ENCODE measurements at regions not wholly inside any gene's neighbourhood (a gene's known extent, or its start where the extent isn't known, plus 50 kb on each side); places are given as distances from the start of the nearest gene placed in this dataset.
"Not testable (repeated sequence)": the region's sequence is repeated elsewhere in the genome, so short reads cannot be mapped to it uniquely, and the experiment has no call there.

DNA sequence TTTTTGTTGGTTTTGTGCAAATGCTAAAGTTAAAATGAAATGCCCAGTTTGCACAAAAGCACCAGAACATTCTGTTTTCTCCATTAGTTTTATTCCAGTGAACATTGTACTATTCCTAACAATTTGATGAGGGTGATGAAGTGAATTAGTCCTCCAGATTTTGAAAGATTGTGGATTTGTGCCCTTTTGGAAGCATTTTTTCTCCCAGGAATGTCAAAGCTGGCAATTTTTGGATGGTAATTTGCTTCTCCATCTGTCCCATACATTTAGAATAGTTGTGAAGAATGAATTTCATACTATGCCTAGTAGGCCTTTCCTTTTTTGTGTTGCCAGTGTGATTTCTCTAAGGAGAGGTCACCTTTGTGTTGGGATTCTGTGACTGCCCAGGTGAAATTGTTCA lies 797.2 kb downstream of the BCKDHB start:
- Histone ChIP-seq H3K36me3 (ENCODE audit: control insufficient read depth in 2 of 2, insufficient read depth in 2 of 2, low read length in 2 of 2) (no peaks in the 10 kb centered on the region), H3K27me3 (ENCODE audit: control insufficient read depth in 2 of 2, insufficient read depth in 2 of 2, low read length in 2 of 2) (no peaks in the 10 kb centered on the region), H3K9ac (ENCODE audit: low read depth in 1 of 2, low read length in 2 of 2) (no peak overlapping the region), H3K4me1 (ENCODE audit: control insufficient read depth in 2 of 2, insufficient read depth in 2 of 2, low read length in 2 of 2) (no peaks in the 10 kb centered on the region), H3K4me3 (ENCODE audit: low read length in 2 of 2) (no peak overlapping the region), H3K9me3 (ENCODE audit: control insufficient read depth in 2 of 2, low read length in 2 of 2) (no peaks in the 10 kb centered on the region), H3K27ac (ENCODE audit: low read depth in 2 of 2, low read length in 2 of 2) (no peak overlapping the region)

DNA sequence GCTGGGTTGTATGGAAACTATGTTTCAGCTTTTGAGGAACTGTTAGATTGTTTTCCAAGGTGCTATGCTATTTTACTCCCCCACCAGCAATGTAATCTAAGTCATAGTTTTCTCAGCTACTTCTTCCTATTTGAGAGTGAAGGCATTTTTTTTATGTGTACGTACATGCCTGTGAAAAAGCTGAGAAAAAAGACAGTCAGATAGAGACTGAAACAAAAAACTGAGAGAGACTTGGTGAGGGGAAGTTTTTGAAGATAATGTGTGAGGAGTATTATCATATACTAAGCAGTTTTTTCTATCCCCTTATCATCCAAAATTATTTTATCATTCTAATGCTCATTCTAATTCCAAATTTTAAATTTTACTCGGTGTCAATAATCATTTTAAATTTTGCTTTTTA lies 780.0 kb downstream of the BCKDHB start:
- Histone ChIP-seq H3K27me3 (ENCODE audit: control insufficient read depth in 2 of 2, insufficient read depth in 2 of 2, low read length in 2 of 2) (no peaks in the 10 kb centered on the region), H3K9ac (ENCODE audit: low read depth in 1 of 2, low read length in 2 of 2) (no peak overlapping the region), H3K36me3 (ENCODE audit: control insufficient read depth in 2 of 2, insufficient read depth in 2 of 2, low read length in 2 of 2) (no peaks in the 10 kb centered on the region)

DNA sequence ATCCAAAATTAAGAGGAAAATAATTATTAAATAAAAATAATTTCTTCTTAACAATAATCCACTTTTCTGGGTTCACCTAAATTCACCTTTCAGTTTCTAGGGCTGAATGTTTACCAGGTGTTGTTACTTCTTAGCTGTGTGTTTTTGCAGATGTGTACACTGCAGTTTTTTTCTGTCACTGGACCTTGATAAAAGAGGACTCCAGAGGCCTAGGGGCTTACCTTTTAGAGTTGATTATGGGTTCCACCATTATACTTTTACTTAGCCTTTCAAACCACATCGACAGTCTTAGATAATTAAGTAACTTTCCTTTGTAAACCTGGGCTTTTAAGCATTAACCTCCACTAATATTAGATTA lies 766.5 kb downstream of the BCKDHB start:
- no peak overlapping the region for H3K27ac ChIP-seq (ENCODE audit: low read depth in 2 of 2, low read length in 2 of 2)
- H3K27me3 ChIP-seq (ENCODE audit: control insufficient read depth in 2 of 2, insufficient read depth in 2 of 2, low read length in 2 of 2), result no peaks in the 10 kb centered on the region
- no peak overlapping the region for H3K4me3 ChIP-seq (ENCODE audit: low read length in 2 of 2)
- peaks cover 2 to 3% of the 10 kb centered on the region in 2 donors for H3K9me3 ChIP-seq (ENCODE audit: control insufficient read depth in 2 of 2, low read length in 2 of 2)
- H3K4me1 ChIP-seq (ENCODE audit: control insufficient read depth in 2 of 2, insufficient read depth in 2 of 2, low read length in 2 of 2), result no peaks in the 10 kb centered on the region
- no peaks in the 10 kb centered on the region for H3K36me3 ChIP-seq (ENCODE audit: control insufficient read depth in 2 of 2, insufficient read depth in 2 of 2, low read length in 2 of 2)
- no peak overlapping the region for H3K9ac ChIP-seq (ENCODE audit: low read depth in 1 of 2, low read length in 2 of 2)

More for the DNA sequence above, 780.0 kb downstream of the BCKDHB start:
- no peaks in the 10 kb centered on the region for H3K9me3 ChIP-seq (ENCODE audit: control insufficient read depth in 2 of 2, low read length in 2 of 2)
- H3K27ac ChIP-seq (ENCODE audit: low read depth in 2 of 2, low read length in 2 of 2), result no peak overlapping the region
- H3K4me3 ChIP-seq (ENCODE audit: low read length in 2 of 2), result no peak overlapping the region
- H3K4me1 ChIP-seq (ENCODE audit: control insufficient read depth in 2 of 2, insufficient read depth in 2 of 2, low read length in 2 of 2), result no peaks in the 10 kb centered on the region

DNA sequence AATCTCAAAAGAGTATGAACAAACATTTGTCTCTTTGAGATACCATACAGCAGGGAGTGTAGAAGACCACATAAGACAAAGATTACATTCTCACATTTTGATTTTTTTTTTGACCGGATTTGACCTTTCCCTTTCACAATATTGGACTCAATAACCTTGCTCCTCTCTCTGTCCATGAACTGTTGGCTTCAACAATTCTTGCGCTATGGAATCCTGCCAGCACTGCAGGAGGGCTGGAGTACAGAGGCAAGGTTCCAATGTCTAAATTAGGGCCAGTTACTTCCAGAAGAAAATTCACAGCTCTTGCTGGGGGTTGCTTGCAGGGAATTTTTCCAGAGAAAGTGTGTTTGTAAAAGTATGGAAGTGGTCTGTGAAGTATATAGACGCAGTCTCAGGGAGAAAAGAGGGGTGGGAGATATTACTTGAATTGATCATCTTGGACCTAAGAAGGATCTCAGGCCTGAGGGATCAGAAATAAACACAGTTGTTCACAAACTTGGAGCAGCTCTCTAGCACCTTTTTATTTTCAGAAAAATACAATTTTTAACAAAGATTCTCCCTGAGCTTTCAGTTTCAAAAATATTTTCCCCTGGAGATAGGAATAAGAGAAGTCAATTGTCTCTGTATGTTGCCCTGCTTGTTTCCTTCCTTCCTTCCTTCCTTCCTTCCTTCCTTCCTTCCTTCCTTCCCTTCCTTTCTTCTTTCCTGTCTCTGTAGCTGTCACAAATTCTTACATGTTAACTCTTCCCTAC lies 765.9 kb downstream of the BCKDHB start:
- Histone ChIP-seq H3K36me3 (ENCODE audit: control insufficient read depth in 2 of 2, insufficient read depth in 2 of 2, low read length in 2 of 2) (no peaks in the 10 kb centered on the region), H3K27me3 (ENCODE audit: control insufficient read depth in 2 of 2, insufficient read depth in 2 of 2, low read length in 2 of 2) (no peaks in the 10 kb centered on the region), H3K27ac (ENCODE audit: low read depth in 2 of 2, low read length in 2 of 2) (no peak overlapping the region), H3K9me3 (ENCODE audit: control insufficient read depth in 2 of 2, low read length in 2 of 2) (peaks cover 2 to 3% of the 10 kb centered on the region in 2 donors), H3K4me1 (ENCODE audit: control insufficient read depth in 2 of 2, insufficient read depth in 2 of 2, low read length in 2 of 2) (no peaks in the 10 kb centered on the region), H3K9ac (ENCODE audit: low read depth in 1 of 2, low read length in 2 of 2) (no peak overlapping the region), H3K4me3 (ENCODE audit: low read length in 2 of 2) (no peak overlapping the region)

DNA sequence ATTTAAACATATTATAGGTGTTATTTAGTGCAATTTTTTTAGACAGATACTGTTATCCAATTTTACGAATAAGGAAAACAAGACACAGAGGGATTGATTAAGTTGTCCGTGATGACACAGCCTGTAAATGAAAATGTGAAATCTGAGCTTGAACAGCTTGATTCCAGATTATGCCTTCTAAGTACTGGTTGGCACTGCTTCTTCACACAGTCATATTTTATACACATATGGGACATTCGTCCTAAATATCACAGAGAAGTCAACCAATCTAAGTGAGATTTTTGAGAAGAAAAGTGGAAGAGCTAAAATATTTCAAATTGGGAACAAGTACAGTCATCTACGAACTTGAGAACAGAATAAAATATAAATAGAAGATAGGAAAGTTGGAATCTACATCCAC lies 756.3 kb downstream of the BCKDHB start:
- H3K27me3 ChIP-seq (ENCODE audit: control insufficient read depth in 2 of 2, insufficient read depth in 2 of 2, low read length in 2 of 2), result no peaks in the 10 kb centered on the region
- H3K4me1 ChIP-seq (ENCODE audit: control insufficient read depth in 2 of 2, insufficient read depth in 2 of 2, low read length in 2 of 2), result no peaks in the 10 kb centered on the region

DNA sequence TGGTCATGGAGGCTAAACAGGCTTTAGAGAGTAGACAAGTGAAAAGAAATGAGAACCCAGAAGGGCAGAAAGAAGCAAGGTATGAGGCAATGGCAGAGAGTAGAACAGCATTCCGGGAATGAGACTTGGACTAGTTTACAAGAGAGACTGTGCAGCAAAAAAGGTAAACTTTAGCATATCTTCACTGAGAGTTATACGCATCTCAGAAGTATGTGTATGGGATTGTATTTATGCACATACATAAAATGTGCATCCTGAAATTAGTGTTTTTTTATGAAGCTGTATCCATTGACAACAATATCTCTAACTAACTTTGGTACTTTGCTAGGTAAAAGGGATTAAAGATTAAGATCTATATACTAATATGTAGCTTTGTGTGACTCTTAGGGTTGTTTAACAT lies 753.6 kb downstream of the BCKDHB start:
- Histone ChIP-seq H3K4me1 (ENCODE audit: control insufficient read depth in 2 of 2, insufficient read depth in 2 of 2, low read length in 2 of 2) (no peaks in the 10 kb centered on the region), H3K4me3 (ENCODE audit: low read length in 2 of 2) (no peak overlapping the region), H3K9me3 (ENCODE audit: control insufficient read depth in 2 of 2, low read length in 2 of 2) (peaks cover 0 to 3% of the 10 kb centered on the region in 2 donors), H3K36me3 (ENCODE audit: control insufficient read depth in 2 of 2, insufficient read depth in 2 of 2, low read length in 2 of 2) (no peaks in the 10 kb centered on the region), H3K9ac (ENCODE audit: low read depth in 1 of 2, low read length in 2 of 2) (no peak overlapping the region), H3K27me3 (ENCODE audit: control insufficient read depth in 2 of 2, insufficient read depth in 2 of 2, low read length in 2 of 2) (no peaks in the 10 kb centered on the region), H3K27ac (ENCODE audit: low read depth in 2 of 2, low read length in 2 of 2) (no peak overlapping the region)

More for the DNA sequence above, 756.3 kb downstream of the BCKDHB start:
- Histone ChIP-seq H3K9ac (ENCODE audit: low read depth in 1 of 2, low read length in 2 of 2) (no peak overlapping the region), H3K4me3 (ENCODE audit: low read length in 2 of 2) (no peak overlapping the region), H3K36me3 (ENCODE audit: control insufficient read depth in 2 of 2, insufficient read depth in 2 of 2, low read length in 2 of 2) (no peaks in the 10 kb centered on the region), H3K9me3 (ENCODE audit: control insufficient read depth in 2 of 2, low read length in 2 of 2) (no peaks in the 10 kb centered on the region), H3K27ac (ENCODE audit: low read depth in 2 of 2, low read length in 2 of 2) (no peak overlapping the region)

DNA sequence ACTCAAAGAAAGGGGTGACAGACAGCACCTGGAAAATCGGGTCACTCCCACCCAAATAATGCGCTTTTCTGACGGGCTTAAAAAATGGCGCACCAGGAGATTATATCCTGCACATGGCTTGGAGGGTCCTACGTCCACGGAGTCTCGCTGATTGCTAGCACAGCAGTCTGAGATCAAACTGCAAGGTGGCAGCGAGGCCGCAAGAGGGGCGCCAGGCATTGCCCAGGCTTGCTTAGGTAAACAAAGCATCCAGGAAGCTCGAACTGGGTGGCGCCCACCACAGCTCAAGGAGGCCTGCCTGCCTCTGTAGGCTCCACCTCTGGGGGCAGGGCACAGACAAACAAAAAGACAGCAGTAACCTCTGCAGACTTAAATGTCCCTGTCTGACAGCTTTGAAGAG lies 741.5 kb downstream of the BCKDHB start:
- not testable (repeated sequence) for H3K9ac ChIP-seq (ENCODE audit: low read depth in 1 of 2, low read length in 2 of 2); H3K36me3 ChIP-seq (ENCODE audit: control insufficient read depth in 2 of 2, insufficient read depth in 2 of 2, low read length in 2 of 2); H3K4me3 ChIP-seq (ENCODE audit: low read length in 2 of 2); H3K27ac ChIP-seq (ENCODE audit: low read depth in 2 of 2, low read length in 2 of 2); H3K27me3 ChIP-seq (ENCODE audit: control insufficient read depth in 2 of 2, insufficient read depth in 2 of 2, low read length in 2 of 2); H3K4me1 ChIP-seq (ENCODE audit: control insufficient read depth in 2 of 2, insufficient read depth in 2 of 2, low read length in 2 of 2)
- peaks cover 0 to 10% of the 10 kb centered on the region in 2 donors for H3K9me3 ChIP-seq (ENCODE audit: control insufficient read depth in 2 of 2, low read length in 2 of 2)

DNA sequence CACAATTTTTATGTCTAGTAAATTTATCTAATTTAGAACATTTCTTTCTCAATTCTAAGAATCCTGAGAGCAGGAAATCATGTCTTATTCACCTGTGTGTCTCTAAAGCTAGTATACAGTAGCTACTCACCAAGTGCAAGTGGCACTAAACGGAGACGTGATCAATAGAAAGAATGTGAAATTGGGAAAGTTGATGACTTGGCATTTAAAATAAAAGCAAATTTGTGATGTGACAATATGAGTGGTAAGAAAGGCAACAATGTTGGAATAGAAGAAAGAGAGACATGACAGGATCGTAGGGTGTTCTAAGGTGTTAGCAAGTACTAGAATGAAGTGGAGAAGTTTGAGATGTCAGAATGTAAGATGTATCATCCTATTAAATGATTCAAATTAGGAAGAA lies 725.9 kb downstream of the BCKDHB start:
- no peaks in the 10 kb centered on the region for H3K36me3 ChIP-seq (ENCODE audit: control insufficient read depth in 2 of 2, insufficient read depth in 2 of 2, low read length in 2 of 2)
- no peak overlapping the region for H3K27ac ChIP-seq (ENCODE audit: low read depth in 2 of 2, low read length in 2 of 2)
- H3K9me3 ChIP-seq (ENCODE audit: control insufficient read depth in 2 of 2, low read length in 2 of 2), result no peaks in the 10 kb centered on the region
- no peaks in the 10 kb centered on the region for H3K4me1 ChIP-seq (ENCODE audit: control insufficient read depth in 2 of 2, insufficient read depth in 2 of 2, low read length in 2 of 2)
- H3K27me3 ChIP-seq (ENCODE audit: control insufficient read depth in 2 of 2, insufficient read depth in 2 of 2, low read length in 2 of 2), result no peaks in the 10 kb centered on the region
- H3K9ac ChIP-seq (ENCODE audit: low read depth in 1 of 2, low read length in 2 of 2), result no peak overlapping the region
- no peak overlapping the region for H3K4me3 ChIP-seq (ENCODE audit: low read length in 2 of 2)

DNA sequence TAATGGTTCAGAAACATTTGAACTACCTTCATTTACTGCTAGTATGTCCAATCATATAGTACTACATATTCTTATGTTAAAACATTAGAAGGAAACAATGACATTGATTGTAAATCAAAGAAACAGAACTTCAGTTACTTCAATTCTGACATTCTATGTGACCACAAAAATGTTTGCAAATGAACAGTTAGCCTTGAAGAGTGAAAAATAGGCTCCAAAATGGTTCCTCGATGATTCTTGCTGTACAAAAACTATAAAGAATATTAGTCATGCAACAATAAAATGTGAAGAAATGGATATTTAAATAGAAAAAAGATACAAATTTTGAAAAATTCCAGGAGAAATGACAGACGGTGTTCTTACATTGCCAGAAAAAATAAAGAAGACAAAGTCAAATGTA lies 686.9 kb downstream of the BCKDHB start:
- H3K27me3 ChIP-seq (ENCODE audit: control insufficient read depth in 2 of 2, insufficient read depth in 2 of 2, low read length in 2 of 2), result no peaks in the 10 kb centered on the region
- no peaks in the 10 kb centered on the region for H3K9me3 ChIP-seq (ENCODE audit: control insufficient read depth in 2 of 2, low read length in 2 of 2)
- H3K4me1 ChIP-seq (ENCODE audit: control insufficient read depth in 2 of 2, insufficient read depth in 2 of 2, low read length in 2 of 2), result no peaks in the 10 kb centered on the region
- H3K36me3 ChIP-seq (ENCODE audit: control insufficient read depth in 2 of 2, insufficient read depth in 2 of 2, low read length in 2 of 2), result no peaks in the 10 kb centered on the region
- H3K4me3 ChIP-seq (ENCODE audit: low read length in 2 of 2), result no peak overlapping the region
- H3K9ac ChIP-seq (ENCODE audit: low read depth in 1 of 2, low read length in 2 of 2), result no peak overlapping the region
- no peak overlapping the region for H3K27ac ChIP-seq (ENCODE audit: low read depth in 2 of 2, low read length in 2 of 2)

DNA sequence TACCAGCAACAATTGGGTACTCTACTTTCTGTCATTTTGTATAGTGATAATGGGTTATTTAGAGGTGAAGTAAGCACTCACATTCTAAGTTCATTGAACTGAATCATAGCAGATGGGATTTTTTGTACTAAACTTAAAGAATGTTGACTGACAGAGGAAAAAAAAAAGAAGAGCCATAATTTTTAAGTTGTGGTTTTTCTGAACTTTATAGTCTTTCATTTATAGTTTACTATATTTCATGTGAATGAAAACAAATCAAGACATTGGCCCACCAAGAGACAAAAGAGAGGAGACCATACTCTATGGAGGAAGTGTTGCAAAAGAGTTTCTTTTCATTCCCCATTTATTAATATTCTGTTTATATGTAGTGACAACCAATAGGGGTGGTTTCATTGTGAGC lies 685.7 kb downstream of the BCKDHB start:
- H3K9me3 ChIP-seq (ENCODE audit: control insufficient read depth in 2 of 2, low read length in 2 of 2), result no peaks in the 10 kb centered on the region
- H3K4me1 ChIP-seq (ENCODE audit: control insufficient read depth in 2 of 2, insufficient read depth in 2 of 2, low read length in 2 of 2), result no peaks in the 10 kb centered on the region
- H3K27me3 ChIP-seq (ENCODE audit: control insufficient read depth in 2 of 2, insufficient read depth in 2 of 2, low read length in 2 of 2), result no peaks in the 10 kb centered on the region
- no peak overlapping the region for H3K4me3 ChIP-seq (ENCODE audit: low read length in 2 of 2)
- no peak overlapping the region for H3K9ac ChIP-seq (ENCODE audit: low read depth in 1 of 2, low read length in 2 of 2)
- no peaks in the 10 kb centered on the region for H3K36me3 ChIP-seq (ENCODE audit: control insufficient read depth in 2 of 2, insufficient read depth in 2 of 2, low read length in 2 of 2)
- H3K27ac ChIP-seq (ENCODE audit: low read depth in 2 of 2, low read length in 2 of 2), result no peak overlapping the region
